AG04450 (cell line): ENCODE measurements at regions not wholly inside any gene's neighbourhood (a gene's known extent, or its start where the extent isn't known, plus 50 kb on each side); places are given as distances from the start of the nearest gene placed in this dataset.

Experiments
- CTCF ChIA-PET: fragments of 300-600, 350-600 bp; formaldehyde crosslinking; extraction: SDS; loops from one replicate; lab custom pipeline; 2022; ENCODE audit warnings: antibody characterized with exemption, inconsistent platforms; lab: Charles Lee
- POLR2A ChIA-PET: fragments of 350-600 bp; formaldehyde crosslinking; extraction: SDS; loops from one replicate; lab custom pipeline; 2021; ENCODE audit warnings: antibody characterized with exemption, inconsistent platforms; lab: Yijun Ruan, JAX
- DNase-seq: peaks from one replicate; pipeline ENCODE4 v3.0.0-alpha.2; 2011; ENCODE audit warnings: low read depth, low spot score
- H3K27ac ChIP-seq: one replicate; pipeline ENCODE4 v1.5.1; 2012; ENCODE audit warnings: low read depth, low read length, control low read depth
- H3K27me3 ChIP-seq: one replicate; pipeline ENCODE4 v1.6.0; 2012; ENCODE audit warnings: low read length; ENCODE audit not compliant: control insufficient read depth, insufficient read depth
- H3K4me3 ChIP-seq: 2 replicates; pipeline ENCODE4 v1.5.1; 2011; ENCODE audit warnings: mild to moderate bottlenecking, low read depth, low read length, control low read depth
- H3K9me3 ChIP-seq: 2 replicates; pipeline ENCODE4 v1.5.1; 2012; ENCODE audit warnings: low read length; ENCODE audit not compliant: control insufficient read depth, insufficient read depth
- CTCF ChIP-seq: IDR thresholded peaks from 2 replicates; pipeline ENCODE4 v1.5.1; 2011; ENCODE audit warnings: low read depth, low read length, control low read depth, inconsistent platforms

- Histone ChIP-seq H3K27ac (no peak overlapping the region), H3K9me3 (no peaks in the 10 kb centered on the region), H3K27me3 (no peaks in the 10 kb centered on the region), H3K4me3 (no peak overlapping the region)
- DNase-seq: no peak
- no peak for TF ChIP-seq CTCF
- ChIA-PET CTCF (no interaction called here), POLR2A (no interaction called here)
Measured at GRCh38 chr6:139964737-139965136, 590.3 kb upstream of the CITED2 start.

GRCh38 chr6:139962654-139963347 is 588.4 kb upstream of the CITED2 start:
- H3K27ac ChIP-seq: no peak overlapping the region
- no peaks in the 10 kb centered on the region for H3K9me3 ChIP-seq
- no peak for DNase-seq
- no peak overlapping the region for H3K4me3 ChIP-seq
- POLR2A ChIA-PET: no interaction called here
- CTCF ChIA-PET: interaction anchor here (0.7 kb wide), 1 partner anchor 19 kb away, joined by 3 read pairs; no protein-coding TSS in a partner anchor
- TF ChIP-seq CTCF: no peak
- no peaks in the 10 kb centered on the region for H3K27me3 ChIP-seq

GRCh38 chr6:139961190-139961589 is 586.7 kb upstream of the CITED2 start:
- no peaks in the 10 kb centered on the region for H3K27me3 ChIP-seq
- CTCF ChIA-PET: interaction anchor here (0.6 to 0.7 kb wide), 2 partner anchors 426 to 445 kb away, joined by 4 to 7 read pairs; no protein-coding TSS in a partner anchor
- no peak overlapping the region for H3K27ac ChIP-seq
- no peaks in the 10 kb centered on the region for H3K9me3 ChIP-seq
- no peak for TF ChIP-seq CTCF
- H3K4me3 ChIP-seq: no peak overlapping the region
- no peak for DNase-seq
- POLR2A ChIA-PET: no interaction called here

- no peak overlapping the region for H3K4me3 ChIP-seq
- CTCF ChIA-PET: interaction anchor here (0.7 kb wide), 1 partner anchor 426 kb away, joined by 4 read pairs; no protein-coding TSS in a partner anchor
- no peaks in the 10 kb centered on the region for H3K9me3 ChIP-seq
- H3K27me3 ChIP-seq: no peaks in the 10 kb centered on the region
- POLR2A ChIA-PET: no interaction called here
- no peak overlapping the region for H3K27ac ChIP-seq
- no peak for TF ChIP-seq CTCF
- no peak for DNase-seq
Measured at GRCh38 chr6:139960671-139961070, 586.2 kb upstream of the CITED2 start.

- ChIA-PET CTCF (no interaction called here), POLR2A (no interaction called here)
Measured at GRCh38 chr6:139955366-139956155, 581.1 kb upstream of the CITED2 start.

More at GRCh38 chr6:139955366-139956155, 581.1 kb upstream of the CITED2 start:
- no peaks in the 10 kb centered on the region; the same call in 1 of the 2 replicates for H3K9me3 ChIP-seq
- no peaks in the 10 kb centered on the region for H3K27me3 ChIP-seq
- H3K4me3 ChIP-seq: no peak overlapping the region
- TF ChIP-seq CTCF: no peak
- no peak overlapping the region for H3K27ac ChIP-seq
- no peak for DNase-seq
